ENCODE measurements at regions not wholly inside any gene's neighbourhood (a gene's known extent, or its start where the extent isn't known, plus 50 kb on each side); places are given as distances from the start of the nearest gene placed in this dataset.

- TF ChIP-seq CTCF (IDR thresholded peaks at IDR 0.05) = no peak
- no peak for TF ChIP-seq POLR2A (IDR thresholded peaks at IDR 0.05)
- TF ChIP-seq POLR2AphosphoS5 (IDR thresholded peaks at IDR 0.05) = no peak
These were observed 352.8 kb upstream of the GYPC start for GRCh38 chr2:126303113-126303512.
